ENCODE measurements at regions not wholly inside any gene's neighbourhood (a gene's known extent, or its start where the extent isn't known, plus 50 kb on each side); places are given as distances from the start of the nearest gene placed in this dataset.

GRCh38 chr10:55368467-55368866 is 567.4 kb upstream of the PCDH15 start:
- TF ChIP-seq, protein P1, sequence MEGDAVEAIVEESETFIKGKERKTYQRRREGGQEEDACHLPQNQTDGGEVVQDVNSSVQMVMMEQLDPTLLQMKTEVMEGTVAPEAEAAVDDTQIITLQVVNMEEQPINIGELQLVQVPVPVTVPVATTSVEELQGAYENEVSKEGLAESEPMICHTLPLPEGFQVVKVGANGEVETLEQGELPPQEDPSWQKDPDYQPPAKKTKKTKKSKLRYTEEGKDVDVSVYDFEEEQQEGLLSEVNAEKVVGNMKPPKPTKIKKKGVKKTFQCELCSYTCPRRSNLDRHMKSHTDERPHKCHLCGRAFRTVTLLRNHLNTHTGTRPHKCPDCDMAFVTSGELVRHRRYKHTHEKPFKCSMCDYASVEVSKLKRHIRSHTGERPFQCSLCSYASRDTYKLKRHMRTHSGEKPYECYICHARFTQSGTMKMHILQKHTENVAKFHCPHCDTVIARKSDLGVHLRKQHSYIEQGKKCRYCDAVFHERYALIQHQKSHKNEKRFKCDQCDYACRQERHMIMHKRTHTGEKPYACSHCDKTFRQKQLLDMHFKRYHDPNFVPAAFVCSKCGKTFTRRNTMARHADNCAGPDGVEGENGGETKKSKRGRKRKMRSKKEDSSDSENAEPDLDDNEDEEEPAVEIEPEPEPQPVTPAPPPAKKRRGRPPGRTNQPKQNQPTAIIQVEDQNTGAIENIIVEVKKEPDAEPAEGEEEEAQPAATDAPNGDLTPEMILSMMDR (IDR thresholded peaks at IDR 0.05; ENCODE audit: insufficient read depth, low read depth, low read length), result no peak
- no peak for TF ChIP-seq EZH2 (IDR thresholded peaks at IDR 0.05; ENCODE audit: insufficient read depth, low read length)

Data from astrocyte (in vitro differentiated cells and primary cell).